ENCODE measurements at regions not wholly inside any gene's neighbourhood (a gene's known extent, or its start where the extent isn't known, plus 50 kb on each side); places are given as distances from the start of the nearest gene placed in this dataset.

DNA sequence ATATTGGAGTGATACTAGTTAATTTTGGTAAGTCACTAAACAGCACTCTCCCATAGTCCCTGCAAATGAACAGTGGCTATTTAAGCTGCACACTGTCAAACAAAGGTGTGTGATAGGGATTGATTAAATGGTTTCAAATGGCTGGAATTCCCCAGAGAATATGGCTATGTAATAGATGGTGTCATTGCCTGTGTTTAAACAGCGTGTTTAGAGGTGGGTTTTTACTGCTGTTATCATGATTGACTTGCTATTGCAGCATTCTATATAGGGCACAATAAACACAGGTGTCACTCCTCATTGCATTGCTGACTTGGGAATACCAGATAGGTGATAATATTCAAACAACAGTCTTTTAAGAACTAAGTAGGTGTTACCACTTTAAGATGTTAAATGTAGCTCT, 171.7 kb upstream of the MAN1A1 start:
- Histone ChIP-seq H3K4me1 (ENCODE audit: insufficient read depth) (peaks cover under 1% of the 10 kb centered on the region; the same call in 1 of the 2 replicates), H3K9me2 (ENCODE audit: insufficient read depth) (no peaks in the 10 kb centered on the region), H3K4me2 (no peak overlapping the region), H3K36me3 (ENCODE audit: insufficient read depth) (no peaks in the 10 kb centered on the region), H2AFZ (no peak overlapping the region), H3K27me3 (ENCODE audit: insufficient read depth) (no peaks in the 10 kb centered on the region), H3K4me3 (no peak overlapping the region), H3F3A (replicated peaks; ENCODE audit: low read depth) (no peaks in the 10 kb centered on the region), H3K79me2 (replicated peaks; ENCODE audit: insufficient read depth) (no peaks in the 10 kb centered on the region), H3K27ac (ENCODE audit: low read depth) (no peak overlapping the region), H4K20me1 (replicated peaks; ENCODE audit: insufficient read depth) (no peaks in the 10 kb centered on the region)
- Mint-ChIP-seq H3K36me3 (ENCODE audit: low read depth) (no peaks in the 10 kb centered on the region), H3K27ac (no peak overlapping the region), H3K4me1 (peaks cover 2% of the 10 kb centered on the region; the same call in 1 of the 3 replicates), H3K9me3 (no peaks in the 10 kb centered on the region), H3K4me3 (no peak overlapping the region), H3K27me3 (ENCODE audit: insufficient read depth, low read depth, poor library complexity) (no peaks in the 10 kb centered on the region)
- TF ChIP-seq EZH2 (IDR thresholded peaks at IDR 0.05; ENCODE audit: low read depth, unreplicated experiment) (no peak), CREB1 (CRISPR knock-in tag; IDR thresholded peaks at IDR 0.05; ENCODE audit: low read depth) (no peak), ZNF114 (CRISPR knock-in tag; IDR thresholded peaks at IDR 0.05) (no peak), POLR2AphosphoS5 (IDR thresholded peaks at IDR 0.05; ENCODE audit: low read depth) (no peak), JUNB (IDR thresholded peaks at IDR 0.05; ENCODE audit: unreplicated experiment) (no peak), NANOG (IDR thresholded peaks at IDR 0.05; ENCODE audit: borderline replicate concordance) (no peak), STAT1 (IDR thresholded peaks at IDR 0.05; ENCODE audit: unreplicated experiment) (no peak), EZH2phosphoT487 (IDR thresholded peaks at IDR 0.05; ENCODE audit: unreplicated experiment) (no peak), ZNF331 (CRISPR knock-in tag; IDR thresholded peaks at IDR 0.05; ENCODE audit: low read depth) (no peak)
- TF ChIP-seq, protein P1, sequence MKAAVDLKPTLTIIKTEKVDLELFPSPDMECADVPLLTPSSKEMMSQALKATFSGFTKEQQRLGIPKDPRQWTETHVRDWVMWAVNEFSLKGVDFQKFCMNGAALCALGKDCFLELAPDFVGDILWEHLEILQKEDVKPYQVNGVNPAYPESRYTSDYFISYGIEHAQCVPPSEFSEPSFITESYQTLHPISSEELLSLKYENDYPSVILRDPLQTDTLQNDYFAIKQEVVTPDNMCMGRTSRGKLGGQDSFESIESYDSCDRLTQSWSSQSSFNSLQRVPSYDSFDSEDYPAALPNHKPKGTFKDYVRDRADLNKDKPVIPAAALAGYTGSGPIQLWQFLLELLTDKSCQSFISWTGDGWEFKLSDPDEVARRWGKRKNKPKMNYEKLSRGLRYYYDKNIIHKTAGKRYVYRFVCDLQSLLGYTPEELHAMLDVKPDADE (IDR thresholded peaks at IDR 0.05) = no peak
- TF ChIP-seq, protein P2, sequence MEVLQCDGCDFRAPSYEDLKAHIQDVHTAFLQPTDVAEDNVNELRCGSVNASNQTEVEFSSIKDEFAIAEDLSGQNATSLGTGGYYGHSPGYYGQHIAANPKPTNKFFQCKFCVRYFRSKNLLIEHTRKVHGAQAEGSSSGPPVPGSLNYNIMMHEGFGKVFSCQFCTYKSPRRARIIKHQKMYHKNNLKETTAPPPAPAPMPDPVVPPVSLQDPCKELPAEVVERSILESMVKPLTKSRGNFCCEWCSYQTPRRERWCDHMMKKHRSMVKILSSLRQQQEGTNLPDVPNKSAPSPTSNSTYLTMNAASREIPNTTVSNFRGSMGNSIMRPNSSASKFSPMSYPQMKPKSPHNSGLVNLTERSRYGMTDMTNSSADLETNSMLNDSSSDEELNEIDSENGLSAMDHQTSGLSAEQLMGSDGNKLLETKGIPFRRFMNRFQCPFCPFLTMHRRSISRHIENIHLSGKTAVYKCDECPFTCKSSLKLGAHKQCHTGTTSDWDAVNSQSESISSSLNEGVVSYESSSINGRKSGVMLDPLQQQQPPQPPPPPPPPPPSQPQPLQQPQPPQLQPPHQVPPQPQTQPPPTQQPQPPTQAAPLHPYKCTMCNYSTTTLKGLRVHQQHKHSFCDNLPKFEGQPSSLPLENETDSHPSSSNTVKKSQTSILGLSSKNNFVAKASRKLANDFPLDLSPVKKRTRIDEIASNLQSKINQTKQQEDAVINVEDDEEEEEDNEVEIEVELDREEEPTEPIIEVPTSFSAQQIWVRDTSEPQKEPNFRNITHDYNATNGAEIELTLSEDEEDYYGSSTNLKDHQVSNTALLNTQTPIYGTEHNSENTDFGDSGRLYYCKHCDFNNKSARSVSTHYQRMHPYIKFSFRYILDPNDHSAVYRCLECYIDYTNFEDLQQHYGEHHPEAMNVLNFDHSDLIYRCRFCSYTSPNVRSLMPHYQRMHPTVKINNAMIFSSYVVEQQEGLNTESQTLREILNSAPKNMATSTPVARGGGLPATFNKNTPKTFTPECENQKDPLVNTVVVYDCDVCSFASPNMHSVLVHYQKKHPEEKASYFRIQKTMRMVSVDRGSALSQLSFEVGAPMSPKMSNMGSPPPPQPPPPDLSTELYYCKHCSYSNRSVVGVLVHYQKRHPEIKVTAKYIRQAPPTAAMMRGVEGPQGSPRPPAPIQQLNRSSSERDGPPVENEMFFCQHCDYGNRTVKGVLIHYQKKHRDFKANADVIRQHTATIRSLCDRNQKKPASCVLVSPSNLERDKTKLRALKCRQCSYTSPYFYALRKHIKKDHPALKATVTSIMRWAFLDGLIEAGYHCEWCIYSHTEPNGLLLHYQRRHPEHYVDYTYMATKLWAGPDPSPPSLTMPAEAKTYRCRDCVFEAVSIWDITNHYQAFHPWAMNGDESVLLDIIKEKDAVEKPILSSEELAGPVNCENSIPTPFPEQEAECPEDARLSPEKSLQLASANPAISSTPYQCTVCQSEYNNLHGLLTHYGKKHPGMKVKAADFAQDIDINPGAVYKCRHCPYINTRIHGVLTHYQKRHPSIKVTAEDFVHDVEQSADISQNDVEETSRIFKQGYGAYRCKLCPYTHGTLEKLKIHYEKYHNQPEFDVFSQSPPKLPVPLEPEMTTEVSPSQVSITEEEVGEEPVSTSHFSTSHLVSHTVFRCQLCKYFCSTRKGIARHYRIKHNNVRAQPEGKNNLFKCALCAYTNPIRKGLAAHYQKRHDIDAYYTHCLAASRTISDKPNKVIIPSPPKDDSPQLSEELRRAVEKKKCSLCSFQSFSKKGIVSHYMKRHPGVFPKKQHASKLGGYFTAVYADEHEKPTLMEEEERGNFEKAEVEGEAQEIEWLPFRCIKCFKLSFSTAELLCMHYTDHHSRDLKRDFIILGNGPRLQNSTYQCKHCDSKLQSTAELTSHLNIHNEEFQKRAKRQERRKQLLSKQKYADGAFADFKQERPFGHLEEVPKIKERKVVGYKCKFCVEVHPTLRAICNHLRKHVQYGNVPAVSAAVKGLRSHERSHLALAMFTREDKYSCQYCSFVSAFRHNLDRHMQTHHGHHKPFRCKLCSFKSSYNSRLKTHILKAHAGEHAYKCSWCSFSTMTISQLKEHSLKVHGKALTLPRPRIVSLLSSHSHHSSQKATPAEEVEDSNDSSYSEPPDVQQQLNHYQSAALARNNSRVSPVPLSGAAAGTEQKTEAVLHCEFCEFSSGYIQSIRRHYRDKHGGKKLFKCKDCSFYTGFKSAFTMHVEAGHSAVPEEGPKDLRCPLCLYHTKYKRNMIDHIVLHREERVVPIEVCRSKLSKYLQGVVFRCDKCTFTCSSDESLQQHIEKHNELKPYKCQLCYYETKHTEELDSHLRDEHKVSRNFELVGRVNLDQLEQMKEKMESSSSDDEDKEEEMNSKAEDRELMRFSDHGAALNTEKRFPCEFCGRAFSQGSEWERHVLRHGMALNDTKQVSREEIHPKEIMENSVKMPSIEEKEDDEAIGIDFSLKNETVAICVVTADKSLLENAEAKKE (CRISPR knock-in tag; IDR thresholded peaks at IDR 0.05) = no peak
- TF ChIP-seq, protein P3, sequence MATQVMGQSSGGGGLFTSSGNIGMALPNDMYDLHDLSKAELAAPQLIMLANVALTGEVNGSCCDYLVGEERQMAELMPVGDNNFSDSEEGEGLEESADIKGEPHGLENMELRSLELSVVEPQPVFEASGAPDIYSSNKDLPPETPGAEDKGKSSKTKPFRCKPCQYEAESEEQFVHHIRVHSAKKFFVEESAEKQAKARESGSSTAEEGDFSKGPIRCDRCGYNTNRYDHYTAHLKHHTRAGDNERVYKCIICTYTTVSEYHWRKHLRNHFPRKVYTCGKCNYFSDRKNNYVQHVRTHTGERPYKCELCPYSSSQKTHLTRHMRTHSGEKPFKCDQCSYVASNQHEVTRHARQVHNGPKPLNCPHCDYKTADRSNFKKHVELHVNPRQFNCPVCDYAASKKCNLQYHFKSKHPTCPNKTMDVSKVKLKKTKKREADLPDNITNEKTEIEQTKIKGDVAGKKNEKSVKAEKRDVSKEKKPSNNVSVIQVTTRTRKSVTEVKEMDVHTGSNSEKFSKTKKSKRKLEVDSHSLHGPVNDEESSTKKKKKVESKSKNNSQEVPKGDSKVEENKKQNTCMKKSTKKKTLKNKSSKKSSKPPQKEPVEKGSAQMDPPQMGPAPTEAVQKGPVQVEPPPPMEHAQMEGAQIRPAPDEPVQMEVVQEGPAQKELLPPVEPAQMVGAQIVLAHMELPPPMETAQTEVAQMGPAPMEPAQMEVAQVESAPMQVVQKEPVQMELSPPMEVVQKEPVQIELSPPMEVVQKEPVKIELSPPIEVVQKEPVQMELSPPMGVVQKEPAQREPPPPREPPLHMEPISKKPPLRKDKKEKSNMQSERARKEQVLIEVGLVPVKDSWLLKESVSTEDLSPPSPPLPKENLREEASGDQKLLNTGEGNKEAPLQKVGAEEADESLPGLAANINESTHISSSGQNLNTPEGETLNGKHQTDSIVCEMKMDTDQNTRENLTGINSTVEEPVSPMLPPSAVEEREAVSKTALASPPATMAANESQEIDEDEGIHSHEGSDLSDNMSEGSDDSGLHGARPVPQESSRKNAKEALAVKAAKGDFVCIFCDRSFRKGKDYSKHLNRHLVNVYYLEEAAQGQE (IDR thresholded peaks at IDR 0.05; ENCODE audit: unreplicated experiment) = no peak
- TF ChIP-seq, protein P4, sequence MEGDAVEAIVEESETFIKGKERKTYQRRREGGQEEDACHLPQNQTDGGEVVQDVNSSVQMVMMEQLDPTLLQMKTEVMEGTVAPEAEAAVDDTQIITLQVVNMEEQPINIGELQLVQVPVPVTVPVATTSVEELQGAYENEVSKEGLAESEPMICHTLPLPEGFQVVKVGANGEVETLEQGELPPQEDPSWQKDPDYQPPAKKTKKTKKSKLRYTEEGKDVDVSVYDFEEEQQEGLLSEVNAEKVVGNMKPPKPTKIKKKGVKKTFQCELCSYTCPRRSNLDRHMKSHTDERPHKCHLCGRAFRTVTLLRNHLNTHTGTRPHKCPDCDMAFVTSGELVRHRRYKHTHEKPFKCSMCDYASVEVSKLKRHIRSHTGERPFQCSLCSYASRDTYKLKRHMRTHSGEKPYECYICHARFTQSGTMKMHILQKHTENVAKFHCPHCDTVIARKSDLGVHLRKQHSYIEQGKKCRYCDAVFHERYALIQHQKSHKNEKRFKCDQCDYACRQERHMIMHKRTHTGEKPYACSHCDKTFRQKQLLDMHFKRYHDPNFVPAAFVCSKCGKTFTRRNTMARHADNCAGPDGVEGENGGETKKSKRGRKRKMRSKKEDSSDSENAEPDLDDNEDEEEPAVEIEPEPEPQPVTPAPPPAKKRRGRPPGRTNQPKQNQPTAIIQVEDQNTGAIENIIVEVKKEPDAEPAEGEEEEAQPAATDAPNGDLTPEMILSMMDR (conservative IDR thresholded peaks at IDR 0.05; ENCODE audit: low read depth in 2 of 2) = no peak
- ATAC-seq (no peak), DNase-seq (ENCODE audit: low spot score) (no peak)
